WERI-Rb-1 (cell line): ENCODE measurements at regions not wholly inside any gene's neighbourhood (a gene's known extent, or its start where the extent isn't known, plus 50 kb on each side); places are given as distances from the start of the nearest gene placed in this dataset.

Experiments
- DNase-seq: peaks from one replicate; pipeline ENCODE4 v3.0.0-alpha.2; 2020
- H3K27ac ChIP-seq: fragments of 250-450 bp; sonication (Bioruptor Pico); 2 replicates; pipeline ENCODE4 v1.5.1; 2020; ENCODE audit warnings: mild to moderate bottlenecking, moderate library complexity
- H3K27me3 ChIP-seq: fragments of 250-450 bp; sonication (Bioruptor Pico); 2 replicates; pipeline ENCODE4 v1.5.1; 2021; ENCODE audit warnings: mild to moderate bottlenecking, low read depth, moderate library complexity; ENCODE audit not compliant: insufficient read depth, severe bottlenecking
- H3K36me3 ChIP-seq: fragments of 250-450 bp; sonication (Bioruptor Pico); 2 replicates; pipeline ENCODE4 v1.5.1; 2020; ENCODE audit warnings: mild to moderate bottlenecking, moderate library complexity
- H3K4me3 ChIP-seq: 2 replicates; pipeline ENCODE4 v1.5.1; 2011; ENCODE audit warnings: low read depth, mild to moderate bottlenecking, control low read depth, low read length
- H3K9me3 ChIP-seq: fragments of 250-450 bp; sonication (Bioruptor Pico); 2 replicates; pipeline ENCODE4 v1.5.1; 2021; ENCODE audit warnings: mild to moderate bottlenecking, moderate library complexity; ENCODE audit not compliant: severe bottlenecking
- CTCF ChIP-seq: IDR thresholded peaks from 2 replicates; pipeline ENCODE4 v1.5.1; 2011; ENCODE audit warnings: low read depth, mild to moderate bottlenecking, control low read depth, inconsistent platforms, low read length

- no peak for TF ChIP-seq CTCF
- H3K9me3 ChIP-seq, result no peaks in the 10 kb centered on the region
- H3K27ac ChIP-seq, result no peak overlapping the region
- DNase-seq, result no peak
- no peak overlapping the region for H3K4me3 ChIP-seq
- H3K36me3 ChIP-seq, result no peaks in the 10 kb centered on the region
- H3K27me3 ChIP-seq, result peaks cover 4% of the 10 kb centered on the region
These were observed 139.7 kb downstream of the TUSC7 start for GRCh38 chr3:116849261-116849688.

- H3K36me3 ChIP-seq, result no peaks in the 10 kb centered on the region
- no peak for DNase-seq
- H3K27ac ChIP-seq, result no peak overlapping the region
- H3K4me3 ChIP-seq, result no peak overlapping the region
- TF ChIP-seq CTCF, result no peak
- H3K9me3 ChIP-seq, result no peaks in the 10 kb centered on the region
- peaks cover 11% of the 10 kb centered on the region for H3K27me3 ChIP-seq
These were observed 143.2 kb downstream of the TUSC7 start for GRCh38 chr3:116852803-116853202.

- no peak for TF ChIP-seq CTCF
- H3K4me3 ChIP-seq, result no peak overlapping the region
- H3K36me3 ChIP-seq, result no peaks in the 10 kb centered on the region
- no peak for DNase-seq
- H3K27ac ChIP-seq, result no peak overlapping the region
- peaks cover 51% of the 10 kb centered on the region for H3K27me3 ChIP-seq
- no peaks in the 10 kb centered on the region for H3K9me3 ChIP-seq
These were observed 153.7 kb downstream of the TUSC7 start for GRCh38 chr3:116863270-116863770.

- Histone ChIP-seq H3K27ac (no peak overlapping the region), H3K4me3 (no peak overlapping the region), H3K9me3 (no peaks in the 10 kb centered on the region), H3K36me3 (no peaks in the 10 kb centered on the region), H3K27me3 (peaks cover 44% of the 10 kb centered on the region)
- peak; percentile 37; the same call in 1 of the 2 replicates for TF ChIP-seq CTCF
- no peak for DNase-seq
These were observed 154.4 kb downstream of the TUSC7 start for GRCh38 chr3:116863822-116864589.

- no peak overlapping the region for H3K27ac ChIP-seq
- peaks cover 40% of the 10 kb centered on the region for H3K27me3 ChIP-seq
- no peak overlapping the region for H3K4me3 ChIP-seq
- no peak for TF ChIP-seq CTCF
- no peaks in the 10 kb centered on the region for H3K36me3 ChIP-seq
- no peak for DNase-seq
- H3K9me3 ChIP-seq, result no peaks in the 10 kb centered on the region
These were observed 155.0 kb downstream of the TUSC7 start for GRCh38 chr3:116864590-116864927.

- Histone ChIP-seq H3K36me3 (no peaks in the 10 kb centered on the region), H3K27ac (no peak overlapping the region), H3K27me3 (peaks cover 8% of the 10 kb centered on the region), H3K9me3 (no peaks in the 10 kb centered on the region), H3K4me3 (no peak overlapping the region)
- no peak for TF ChIP-seq CTCF
- no peak for DNase-seq
These were observed 160.8 kb downstream of the TUSC7 start for GRCh38 chr3:116870379-116870778.
